ENCODE measurements at regions not wholly inside any gene's neighbourhood (a gene's known extent, or its start where the extent isn't known, plus 50 kb on each side); places are given as distances from the start of the nearest gene placed in this dataset.

DNA sequence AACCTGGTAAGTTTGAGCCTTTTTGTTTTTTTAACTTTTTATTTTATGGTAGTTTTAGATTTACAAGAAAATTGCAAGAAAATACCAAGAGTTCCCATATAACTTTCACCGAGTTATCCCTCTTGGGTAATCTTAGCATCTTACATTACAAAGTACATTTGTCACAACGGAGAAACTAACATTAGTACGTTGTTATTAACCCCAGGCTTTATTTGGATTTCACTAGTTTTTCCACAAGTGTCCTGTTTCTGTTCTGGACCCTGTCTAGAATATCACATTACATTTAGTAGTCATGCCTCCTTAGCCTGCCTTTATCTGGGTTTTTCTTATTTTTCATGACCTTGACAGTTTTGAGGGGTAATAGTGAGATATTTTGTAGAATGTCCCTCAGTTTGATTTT, 53.5 kb upstream of the KPNA4 start (continued):
- TF ChIP-seq, protein P1, sequence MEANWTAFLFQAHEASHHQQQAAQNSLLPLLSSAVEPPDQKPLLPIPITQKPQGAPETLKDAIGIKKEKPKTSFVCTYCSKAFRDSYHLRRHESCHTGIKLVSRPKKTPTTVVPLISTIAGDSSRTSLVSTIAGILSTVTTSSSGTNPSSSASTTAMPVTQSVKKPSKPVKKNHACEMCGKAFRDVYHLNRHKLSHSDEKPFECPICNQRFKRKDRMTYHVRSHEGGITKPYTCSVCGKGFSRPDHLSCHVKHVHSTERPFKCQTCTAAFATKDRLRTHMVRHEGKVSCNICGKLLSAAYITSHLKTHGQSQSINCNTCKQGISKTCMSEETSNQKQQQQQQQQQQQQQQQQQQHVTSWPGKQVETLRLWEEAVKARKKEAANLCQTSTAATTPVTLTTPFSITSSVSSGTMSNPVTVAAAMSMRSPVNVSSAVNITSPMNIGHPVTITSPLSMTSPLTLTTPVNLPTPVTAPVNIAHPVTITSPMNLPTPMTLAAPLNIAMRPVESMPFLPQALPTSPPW (CRISPR knock-in tag; IDR thresholded peaks at IDR 0.05), result no peak
- TF ChIP-seq RFX5 (IDR thresholded peaks at IDR 0.05; ENCODE audit: low read depth, low read length) (no peak), NCOA1 (IDR thresholded peaks at IDR 0.05; ENCODE audit: low read depth) (no peak), ELF4 (CRISPR knock-in tag; IDR thresholded peaks at IDR 0.05) (no peak), ESRRB (CRISPR knock-in tag; IDR thresholded peaks at IDR 0.05; ENCODE audit: borderline replicate concordance) (no peak), MCM5 (IDR thresholded peaks at IDR 0.05; ENCODE audit: low read depth) (no peak), JUN (IDR thresholded peaks at IDR 0.05; ENCODE audit: borderline replicate concordance, low read depth, low read length) (no peak), JUN (CRISPR knock-in tag; IDR thresholded peaks at IDR 0.05; ENCODE audit: borderline replicate concordance) (no peak), EHMT2 (IDR thresholded peaks at IDR 0.05) (no peak), RB1 (IDR thresholded peaks at IDR 0.05; ENCODE audit: low read depth) (no peak)
- TF ChIP-seq, protein P2, sequence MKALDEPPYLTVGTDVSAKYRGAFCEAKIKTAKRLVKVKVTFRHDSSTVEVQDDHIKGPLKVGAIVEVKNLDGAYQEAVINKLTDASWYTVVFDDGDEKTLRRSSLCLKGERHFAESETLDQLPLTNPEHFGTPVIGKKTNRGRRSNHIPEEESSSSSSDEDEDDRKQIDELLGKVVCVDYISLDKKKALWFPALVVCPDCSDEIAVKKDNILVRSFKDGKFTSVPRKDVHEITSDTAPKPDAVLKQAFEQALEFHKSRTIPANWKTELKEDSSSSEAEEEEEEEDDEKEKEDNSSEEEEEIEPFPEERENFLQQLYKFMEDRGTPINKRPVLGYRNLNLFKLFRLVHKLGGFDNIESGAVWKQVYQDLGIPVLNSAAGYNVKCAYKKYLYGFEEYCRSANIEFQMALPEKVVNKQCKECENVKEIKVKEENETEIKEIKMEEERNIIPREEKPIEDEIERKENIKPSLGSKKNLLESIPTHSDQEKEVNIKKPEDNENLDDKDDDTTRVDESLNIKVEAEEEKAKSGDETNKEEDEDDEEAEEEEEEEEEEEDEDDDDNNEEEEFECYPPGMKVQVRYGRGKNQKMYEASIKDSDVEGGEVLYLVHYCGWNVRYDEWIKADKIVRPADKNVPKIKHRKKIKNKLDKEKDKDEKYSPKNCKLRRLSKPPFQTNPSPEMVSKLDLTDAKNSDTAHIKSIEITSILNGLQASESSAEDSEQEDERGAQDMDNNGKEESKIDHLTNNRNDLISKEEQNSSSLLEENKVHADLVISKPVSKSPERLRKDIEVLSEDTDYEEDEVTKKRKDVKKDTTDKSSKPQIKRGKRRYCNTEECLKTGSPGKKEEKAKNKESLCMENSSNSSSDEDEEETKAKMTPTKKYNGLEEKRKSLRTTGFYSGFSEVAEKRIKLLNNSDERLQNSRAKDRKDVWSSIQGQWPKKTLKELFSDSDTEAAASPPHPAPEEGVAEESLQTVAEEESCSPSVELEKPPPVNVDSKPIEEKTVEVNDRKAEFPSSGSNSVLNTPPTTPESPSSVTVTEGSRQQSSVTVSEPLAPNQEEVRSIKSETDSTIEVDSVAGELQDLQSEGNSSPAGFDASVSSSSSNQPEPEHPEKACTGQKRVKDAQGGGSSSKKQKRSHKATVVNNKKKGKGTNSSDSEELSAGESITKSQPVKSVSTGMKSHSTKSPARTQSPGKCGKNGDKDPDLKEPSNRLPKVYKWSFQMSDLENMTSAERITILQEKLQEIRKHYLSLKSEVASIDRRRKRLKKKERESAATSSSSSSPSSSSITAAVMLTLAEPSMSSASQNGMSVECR (CRISPR knock-in tag; IDR thresholded peaks at IDR 0.05), result no peak
- TF ChIP-seq, protein P3, sequence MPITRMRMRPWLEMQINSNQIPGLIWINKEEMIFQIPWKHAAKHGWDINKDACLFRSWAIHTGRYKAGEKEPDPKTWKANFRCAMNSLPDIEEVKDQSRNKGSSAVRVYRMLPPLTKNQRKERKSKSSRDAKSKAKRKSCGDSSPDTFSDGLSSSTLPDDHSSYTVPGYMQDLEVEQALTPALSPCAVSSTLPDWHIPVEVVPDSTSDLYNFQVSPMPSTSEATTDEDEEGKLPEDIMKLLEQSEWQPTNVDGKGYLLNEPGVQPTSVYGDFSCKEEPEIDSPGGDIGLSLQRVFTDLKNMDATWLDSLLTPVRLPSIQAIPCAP (CRISPR knock-in tag; IDR thresholded peaks at IDR 0.05; ENCODE audit: borderline replicate concordance), result no peak
- TF ChIP-seq, protein P4, sequence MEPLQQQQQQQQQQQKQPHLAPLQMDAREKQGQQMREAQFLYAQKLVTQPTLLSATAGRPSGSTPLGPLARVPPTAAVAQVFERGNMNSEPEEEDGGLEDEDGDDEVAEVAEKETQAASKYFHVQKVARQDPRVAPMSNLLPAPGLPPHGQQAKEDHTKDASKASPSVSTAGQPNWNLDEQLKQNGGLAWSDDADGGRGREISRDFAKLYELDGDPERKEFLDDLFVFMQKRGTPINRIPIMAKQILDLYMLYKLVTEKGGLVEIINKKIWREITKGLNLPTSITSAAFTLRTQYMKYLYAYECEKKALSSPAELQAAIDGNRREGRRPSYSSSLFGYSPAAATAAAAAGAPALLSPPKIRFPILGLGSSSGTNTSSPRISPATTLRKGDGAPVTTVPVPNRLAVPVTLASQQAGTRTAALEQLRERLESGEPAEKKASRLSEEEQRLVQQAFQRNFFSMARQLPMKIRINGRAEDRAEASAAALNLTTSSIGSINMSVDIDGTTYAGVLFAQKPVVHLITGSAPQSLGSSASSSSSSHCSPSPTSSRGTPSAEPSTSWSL (CRISPR knock-in tag; IDR thresholded peaks at IDR 0.05; ENCODE audit: borderline replicate concordance), result no peak
- TF ChIP-seq, protein P5, sequence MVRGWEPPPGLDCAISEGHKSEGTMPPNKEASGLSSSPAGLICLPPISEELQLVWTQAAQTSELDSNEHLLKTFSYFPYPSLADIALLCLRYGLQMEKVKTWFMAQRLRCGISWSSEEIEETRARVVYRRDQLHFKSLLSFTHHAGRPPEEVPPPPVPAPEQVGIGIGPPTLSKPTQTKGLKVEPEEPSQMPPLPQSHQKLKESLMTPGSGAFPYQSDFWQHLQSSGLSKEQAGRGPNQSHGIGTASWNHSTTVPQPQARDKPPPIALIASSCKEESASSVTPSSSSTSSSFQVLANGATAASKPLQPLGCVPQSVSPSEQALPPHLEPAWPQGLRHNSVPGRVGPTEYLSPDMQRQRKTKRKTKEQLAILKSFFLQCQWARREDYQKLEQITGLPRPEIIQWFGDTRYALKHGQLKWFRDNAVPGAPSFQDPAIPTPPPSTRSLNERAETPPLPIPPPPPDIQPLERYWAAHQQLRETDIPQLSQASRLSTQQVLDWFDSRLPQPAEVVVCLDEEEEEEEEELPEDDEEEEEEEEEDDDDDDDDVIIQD (CRISPR knock-in tag; IDR thresholded peaks at IDR 0.05), result no peak
